RWPE2 (cell line): ENCODE measurements at regions not wholly inside any gene's neighbourhood (a gene's known extent, or its start where the extent isn't known, plus 50 kb on each side); places are given as distances from the start of the nearest gene placed in this dataset.

Source experiments
- ATAC-seq: fragments of 200-7000 bp; cut with Tn5 transposase; 3 replicates; pipeline ENCODE4 v1.9.1; 2021; ENCODE audit warnings: low read depth
- DNase-seq: peaks from one replicate; pipeline ENCODE4 v3.0.0-alpha.2; 2020; ENCODE audit warnings: low spot score
- H3K27ac ChIP-seq: fragments of 450-650 bp; 2 replicates; pipeline ENCODE4 v1.5.1; 2017; ENCODE audit warnings: mild to moderate bottlenecking; ENCODE audit not compliant: poor library complexity, severe bottlenecking
- H3K27me3 ChIP-seq: fragments of 250-450 bp; sonication (Bioruptor Pico); 2 replicates; pipeline ENCODE4 v1.5.1; 2021; ENCODE audit warnings: mild to moderate bottlenecking, moderate library complexity; ENCODE audit not compliant: insufficient read depth, poor library complexity, severe bottlenecking
- H3K36me3 ChIP-seq: fragments of 250-450 bp; sonication (Bioruptor Pico); 2 replicates; pipeline ENCODE4 v1.5.1; 2020; ENCODE audit warnings: low read depth, mild to moderate bottlenecking, moderate library complexity
- H3K4me1 ChIP-seq: fragments of 250-450 bp; sonication (Bioruptor Pico); 2 replicates; pipeline ENCODE4 v1.5.1; 2021; ENCODE audit warnings: mild to moderate bottlenecking, moderate library complexity; ENCODE audit not compliant: insufficient read depth, poor library complexity, severe bottlenecking
- H3K4me3 ChIP-seq: fragments of 250-450 bp; sonication (Bioruptor Pico); 2 replicates; pipeline ENCODE4 v1.5.1; 2021; ENCODE audit warnings: mild to moderate bottlenecking, moderate library complexity; ENCODE audit not compliant: severe bottlenecking
- H3K9me3 ChIP-seq: fragments of 250-450 bp; sonication (Bioruptor Pico); 2 replicates; pipeline ENCODE4 v1.5.1; 2021; ENCODE audit warnings: mild to moderate bottlenecking, moderate library complexity; ENCODE audit not compliant: severe bottlenecking
- CTCF ChIP-seq: fragments of 450-650 bp; IDR thresholded peaks from one replicate; pipeline ENCODE4 v1.5.1; 2017; ENCODE audit warnings: mild to moderate bottlenecking, moderate library complexity; ENCODE audit not compliant: poor library complexity, severe bottlenecking

DNA sequence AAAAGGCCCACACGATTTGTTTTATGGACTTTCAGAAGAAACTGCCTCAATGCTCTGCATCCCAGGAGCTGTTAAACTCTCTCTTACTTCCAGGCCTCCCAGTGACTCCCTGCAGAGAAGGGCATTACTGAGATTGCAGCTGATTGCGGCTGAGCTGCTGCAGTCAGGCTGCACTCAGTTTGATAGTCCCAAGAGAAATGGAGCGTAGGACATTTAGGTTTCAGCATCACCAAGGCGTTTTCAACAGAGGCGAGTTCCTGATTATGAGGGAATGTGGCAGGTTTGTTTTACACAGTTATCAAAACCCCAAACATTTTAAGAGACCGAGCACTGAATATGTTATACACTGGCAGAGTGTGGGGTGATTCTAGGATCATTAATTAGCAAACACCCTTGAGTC is 145.6 kb downstream of the TBX18 start:
- Histone ChIP-seq H3K9me3 (no peaks in the 10 kb centered on the region), H3K27ac (peak overlapping the region; percentile 69), H3K27me3 (no peaks in the 10 kb centered on the region), H3K4me1 (peaks cover 19% of the 10 kb centered on the region), H3K4me3 (no peak overlapping the region), H3K36me3 (no peaks in the 10 kb centered on the region)
- no peak for TF ChIP-seq CTCF
- no peak for DNase-seq
- ATAC-seq: 0 out of 3 replicates have a peak, but pooled peaks have one; percentile 32

DNA sequence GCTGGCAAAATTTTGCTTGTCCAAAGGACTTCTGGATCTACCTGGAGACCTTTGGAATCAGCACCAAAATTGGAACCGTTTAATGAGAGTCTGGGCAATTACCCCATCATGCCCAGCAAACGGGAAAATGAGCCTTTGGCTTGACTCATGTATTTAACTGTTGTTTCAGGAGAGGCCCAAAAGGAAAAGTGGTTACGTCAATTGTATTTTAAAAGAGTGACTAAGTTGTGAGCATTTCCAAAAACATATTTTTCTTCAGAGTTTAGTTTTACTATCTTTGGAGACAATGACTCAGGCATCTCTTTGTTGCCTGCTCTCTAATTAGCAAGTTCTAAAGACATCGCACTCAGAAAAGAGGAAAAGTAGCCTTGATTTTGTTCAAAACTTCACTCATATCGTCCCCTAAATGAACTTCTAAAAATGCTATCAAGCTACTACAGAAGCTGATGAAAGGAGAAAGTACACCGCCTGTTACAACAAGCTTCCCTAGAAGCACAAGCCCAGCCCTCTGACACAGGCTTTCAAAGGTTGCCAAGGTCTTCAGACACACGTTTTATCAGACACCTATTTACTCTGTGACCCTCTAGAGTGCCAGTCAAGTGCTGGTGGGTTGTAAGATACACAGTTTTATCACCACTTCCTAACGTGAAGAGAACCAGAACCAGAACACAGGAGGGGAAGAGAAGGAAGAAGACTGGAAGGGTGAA is 146.2 kb downstream of the TBX18 start:
- no peaks in the 10 kb centered on the region for H3K9me3 ChIP-seq
- H3K27me3 ChIP-seq: no peaks in the 10 kb centered on the region
- peaks cover 13% of the 10 kb centered on the region for H3K4me1 ChIP-seq
- DNase-seq (no peak), ATAC-seq (peak; percentile 95)
- H3K4me3 ChIP-seq: no peak overlapping the region
- TF ChIP-seq CTCF: no peak
- H3K27ac ChIP-seq: peak overlapping the region; percentile 69
- no peaks in the 10 kb centered on the region for H3K36me3 ChIP-seq

GRCh38 chr6:84615987-84616386 is 148.4 kb downstream of the TBX18 start:
- Histone ChIP-seq H3K9me3 (no peaks in the 10 kb centered on the region), H3K27ac (no peak overlapping the region), H3K27me3 (no peaks in the 10 kb centered on the region), H3K4me1 (peaks cover 11% of the 10 kb centered on the region), H3K4me3 (no peak overlapping the region), H3K36me3 (no peaks in the 10 kb centered on the region)
- no peak for ATAC-seq
- no peak for DNase-seq
- TF ChIP-seq CTCF: no peak

DNA sequence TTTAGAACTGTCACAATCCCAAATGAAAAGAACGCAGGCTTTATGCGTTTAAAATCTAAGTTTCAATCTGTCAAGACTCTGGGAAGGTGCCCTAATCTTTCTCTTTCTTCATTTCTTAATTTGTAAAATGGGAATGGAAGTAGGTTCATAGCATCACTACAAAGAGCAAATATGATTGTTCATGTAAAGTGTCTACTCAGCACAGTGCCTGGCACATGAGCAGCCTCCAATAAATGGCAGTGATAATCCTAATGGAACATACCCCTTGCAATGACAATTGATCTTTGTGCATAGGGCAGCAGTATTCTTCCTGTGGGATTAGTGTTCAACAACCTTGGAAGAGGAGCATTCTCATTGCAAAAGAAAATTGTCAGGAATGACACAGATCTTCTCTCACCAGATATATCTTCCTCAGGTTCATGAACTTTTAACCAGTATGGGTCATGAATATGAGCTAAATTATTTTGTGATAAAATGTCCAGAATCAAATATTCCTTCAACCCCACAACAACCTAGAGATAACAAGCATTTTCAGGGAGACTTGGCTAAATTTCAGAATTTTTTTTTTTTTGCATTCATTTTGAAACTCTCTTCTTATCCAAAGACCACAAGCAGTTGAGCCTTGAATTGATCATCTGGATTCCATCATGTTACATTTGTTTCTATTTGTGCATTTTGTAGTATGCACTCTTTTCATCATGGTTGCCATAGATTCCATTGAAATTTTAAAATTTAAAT is 149.1 kb downstream of the TBX18 start:
- Histone ChIP-seq H3K9me3 (no peaks in the 10 kb centered on the region), H3K36me3 (no peaks in the 10 kb centered on the region), H3K4me3 (no peak overlapping the region), H3K27me3 (no peaks in the 10 kb centered on the region), H3K27ac (no peak overlapping the region), H3K4me1 (peaks cover 11% of the 10 kb centered on the region)
- DNase-seq: no peak
- ATAC-seq: no peak
- no peak for TF ChIP-seq CTCF

- Histone ChIP-seq H3K4me1 (no peaks in the 10 kb centered on the region), H3K27ac (no peak overlapping the region), H3K4me3 (no peak overlapping the region), H3K9me3 (no peaks in the 10 kb centered on the region), H3K27me3 (no peaks in the 10 kb centered on the region), H3K36me3 (no peaks in the 10 kb centered on the region)
- ATAC-seq: no peak
- DNase-seq: no peak
- no peak for TF ChIP-seq CTCF
Measured at GRCh38 chr6:84606860-84607259, 157.5 kb downstream of the TBX18 start.
